Stomach smooth muscle (tissue), 2 donors: ENCODE measurements at regions not wholly inside any gene's neighbourhood (a gene's known extent, or its start where the extent isn't known, plus 50 kb on each side); places are given as distances from the start of the nearest gene placed in this dataset.
"Not testable (repeated sequence)": the region's sequence is repeated elsewhere in the genome, so short reads cannot be mapped to it uniquely, and the experiment has no call there.

ENCODE experiments used
- H3K27ac ChIP-seq: one replicate; pipeline ENCODE4 v1.7.0; 2013; ENCODE audit warnings: mild to moderate bottlenecking, low read length, inconsistent platforms
- H3K27me3 ChIP-seq, 2 donors: one replicate each; pipeline ENCODE4 v1.7.0; 2013; ENCODE audit warnings: low read length in 2 of 2; ENCODE audit not compliant: insufficient read depth in 2 of 2, control insufficient read depth in 1 of 2
- H3K36me3 ChIP-seq, 2 donors: one replicate each; pipeline ENCODE4 v1.7.0; 2013; ENCODE audit warnings: low read length in 2 of 2; ENCODE audit not compliant: control insufficient read depth in 2 of 2, insufficient read depth in 2 of 2
- H3K4me1 ChIP-seq: one replicate; pipeline ENCODE4 v1.7.0; 2013; ENCODE audit warnings: low read length; ENCODE audit not compliant: control insufficient read depth, insufficient read depth
- H3K4me3 ChIP-seq, 2 donors: one replicate each; pipeline ENCODE4 v1.7.0; 2013; ENCODE audit warnings: low read length in 2 of 2
- H3K9ac ChIP-seq, 2 donors: one replicate each; pipeline ENCODE4 v1.7.0; 2013; ENCODE audit warnings: low read length in 2 of 2, mild to moderate bottlenecking in 1 of 2
- H3K9me3 ChIP-seq, 2 donors: one replicate each; pipeline ENCODE4 v1.7.0; 2013; ENCODE audit warnings: low read length in 2 of 2; ENCODE audit not compliant: control insufficient read depth in 2 of 2
- donor health status: healthy.
- donor health status: Pancreatic carcinoma.

GRCh38 chr1:67607699-67608098 is 77.3 kb upstream of the GADD45A start:
- Histone ChIP-seq H3K4me1 (peaks cover 2% of the 10 kb centered on the region), H3K9me3 (no peaks in the 10 kb centered on the region), H3K27ac (no peak overlapping the region), H3K4me3 (no peak overlapping the region), H3K9ac (no peak overlapping the region), H3K36me3 (no peaks in the 10 kb centered on the region), H3K27me3 (no peaks in the 10 kb centered on the region)

GRCh38 chr1:67608661-67609576 is 76.1 kb upstream of the GADD45A start:
- Histone ChIP-seq H3K9ac (no peak overlapping the region), H3K27ac (no peak overlapping the region), H3K9me3 (no peaks in the 10 kb centered on the region), H3K36me3 (no peaks in the 10 kb centered on the region), H3K27me3 (no peaks in the 10 kb centered on the region), H3K4me3 (no peak overlapping the region), H3K4me1 (peaks cover 6% of the 10 kb centered on the region)

- Histone ChIP-seq H3K4me1 (peaks cover 6% of the 10 kb centered on the region), H3K9ac (no peak overlapping the region), H3K4me3 (no peak overlapping the region), H3K27ac (no peak overlapping the region), H3K9me3 (no peaks in the 10 kb centered on the region), H3K27me3 (no peaks in the 10 kb centered on the region), H3K36me3 (no peaks in the 10 kb centered on the region)
Measured at GRCh38 chr1:67609577-67610341, 75.2 kb upstream of the GADD45A start.

- peaks cover 6% of the 10 kb centered on the region for H3K4me1 ChIP-seq
- H3K36me3 ChIP-seq = no peaks in the 10 kb centered on the region
- no peaks in the 10 kb centered on the region for H3K9me3 ChIP-seq
- H3K27ac ChIP-seq = no peak overlapping the region
- H3K27me3 ChIP-seq = no peaks in the 10 kb centered on the region
- no peak overlapping the region for H3K4me3 ChIP-seq
- H3K9ac ChIP-seq = no peak overlapping the region
Measured at GRCh38 chr1:67610450-67610849, 74.6 kb upstream of the GADD45A start.

- H3K27me3 ChIP-seq = no peaks in the 10 kb centered on the region
- H3K4me3 ChIP-seq = no peak overlapping the region
- H3K27ac ChIP-seq = no peak overlapping the region
- no peaks in the 10 kb centered on the region for H3K9me3 ChIP-seq
- H3K36me3 ChIP-seq = no peaks in the 10 kb centered on the region
- no peak overlapping the region for H3K9ac ChIP-seq
- peaks cover 6% of the 10 kb centered on the region for H3K4me1 ChIP-seq
Measured at GRCh38 chr1:67611846-67612245, 73.2 kb upstream of the GADD45A start.

GRCh38 chr1:67612788-67613241 is 72.2 kb upstream of the GADD45A start:
- H3K36me3 ChIP-seq = no peaks in the 10 kb centered on the region
- no peaks in the 10 kb centered on the region for H3K9me3 ChIP-seq
- H3K4me3 ChIP-seq = no peak overlapping the region
- H3K27me3 ChIP-seq = no peaks in the 10 kb centered on the region
- peaks cover 6% of the 10 kb centered on the region for H3K4me1 ChIP-seq
- H3K27ac ChIP-seq = no peak overlapping the region
- no peak overlapping the region for H3K9ac ChIP-seq

- not testable (repeated sequence) for H3K27ac ChIP-seq
Measured at GRCh38 chr1:67613479-67613878, 71.5 kb upstream of the GADD45A start.

GRCh38 chr1:67614511-67614934 is 70.5 kb upstream of the GADD45A start:
- Histone ChIP-seq H3K4me1 (peaks cover 12% of the 10 kb centered on the region), H3K4me3 (no peak overlapping the region), H3K27me3 (no peaks in the 10 kb centered on the region), H3K9ac (no peak overlapping the region), H3K36me3 (no peaks in the 10 kb centered on the region), H3K9me3 (no peaks in the 10 kb centered on the region), H3K27ac (no peak overlapping the region)

More at GRCh38 chr1:67613479-67613878, 71.5 kb upstream of the GADD45A start:
- H3K27me3 ChIP-seq, H3K36me3 ChIP-seq, H3K9me3 ChIP-seq, H3K9ac ChIP-seq, H3K4me3 ChIP-seq: not testable (repeated sequence)
- peaks cover 10% of the 10 kb centered on the region for H3K4me1 ChIP-seq

- Histone ChIP-seq H3K4me3 (no peak overlapping the region), H3K4me1 (peaks cover 12% of the 10 kb centered on the region), H3K9me3 (no peaks in the 10 kb centered on the region), H3K27ac (no peak overlapping the region), H3K27me3 (no peaks in the 10 kb centered on the region), H3K36me3 (no peaks in the 10 kb centered on the region), H3K9ac (no peak overlapping the region)
Measured at GRCh38 chr1:67615886-67616285, 69.1 kb upstream of the GADD45A start.

- no peaks in the 10 kb centered on the region for H3K27me3 ChIP-seq
- H3K27ac ChIP-seq = no peak overlapping the region
- H3K4me3 ChIP-seq = no peak overlapping the region
- no peak overlapping the region for H3K9ac ChIP-seq
- H3K36me3 ChIP-seq = no peaks in the 10 kb centered on the region
- H3K4me1 ChIP-seq = peaks cover 12% of the 10 kb centered on the region
- H3K9me3 ChIP-seq = no peaks in the 10 kb centered on the region
Measured at GRCh38 chr1:67616394-67616985, 68.5 kb upstream of the GADD45A start.
